ENCODE measurements at regions not wholly inside any gene's neighbourhood (a gene's known extent, or its start where the extent isn't known, plus 50 kb on each side); places are given as distances from the start of the nearest gene placed in this dataset.

DNA sequence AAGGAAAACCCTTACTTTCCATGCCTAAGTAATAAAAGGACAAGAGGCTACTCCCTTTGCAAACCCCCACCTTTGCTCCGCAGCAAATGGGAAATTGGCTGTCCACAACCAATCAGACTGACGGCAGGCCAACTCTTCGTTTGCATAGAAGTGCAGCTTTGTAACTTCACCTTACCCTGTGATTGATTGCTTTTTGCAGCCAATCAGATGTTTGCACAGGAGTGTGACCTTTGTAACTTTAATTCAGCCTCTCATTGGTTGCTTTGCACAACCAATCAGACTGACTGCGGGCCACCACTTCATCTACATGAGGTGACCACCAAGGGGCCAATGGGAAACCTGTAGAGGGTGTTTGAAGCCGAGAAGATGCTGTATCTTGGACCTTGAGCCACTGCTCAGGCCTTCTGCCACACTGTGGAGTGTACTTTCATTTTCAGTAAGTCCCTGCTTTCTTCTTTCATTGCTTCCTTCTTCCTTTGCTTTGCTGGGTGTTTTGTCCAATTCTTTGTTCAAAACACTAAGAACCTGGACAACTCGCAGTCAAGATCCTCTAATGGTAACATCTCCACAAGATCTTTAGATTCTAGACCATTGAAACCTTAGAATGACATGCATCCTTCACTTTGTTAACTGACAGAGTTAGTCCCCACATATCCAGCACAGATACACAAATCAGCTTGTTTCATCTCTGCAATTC lies 51.3 kb upstream of the FREM1 start:
- no peak for DNase-seq

DNA sequence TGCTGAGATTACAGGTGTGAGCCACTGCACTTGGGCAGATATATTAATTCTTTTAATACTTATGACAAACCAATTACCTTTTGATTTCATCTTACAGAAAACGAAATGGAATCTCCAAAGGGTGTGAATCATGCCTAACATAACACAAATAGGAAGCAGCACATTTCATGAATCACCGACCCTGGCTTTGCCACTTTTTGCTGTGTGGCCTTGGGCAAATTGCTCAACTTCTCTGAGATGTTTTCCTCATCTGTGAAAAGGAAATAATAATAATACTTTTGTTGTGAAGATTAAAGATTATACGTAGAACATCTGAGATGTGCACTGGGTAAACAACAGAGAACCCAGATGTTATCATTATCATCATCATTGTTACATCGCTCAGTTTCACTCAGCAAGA lies 50.7 kb upstream of the FREM1 start:
- no peak for DNase-seq

Data from CD4-positive, alpha-beta T cell treated with Interferon gamma for 1 hour (primary cell).